Spleen (tissue), 11 donors: ENCODE measurements at regions not wholly inside any gene's neighbourhood (a gene's known extent, or its start where the extent isn't known, plus 50 kb on each side); places are given as distances from the start of the nearest gene placed in this dataset.

Experiments used
- DNase-seq: peaks from one replicate; pipeline ENCODE4 v3.0.0-alpha.2; 2020
- H3K27ac ChIP-seq, 8 donors: fragments of 200-600 bp; sonication (generic) in 7 of 8; 1 replicate in 4 of 8; 2 replicates in 4 of 8; pipeline versions ENCODE4 v1.5.0 to v1.8.0; 2016 to 2021; ENCODE audit warnings: inconsistent platforms in 4 of 8, mild to moderate bottlenecking in 4 of 8, moderate library complexity in 1 of 8
- H3K27me3 ChIP-seq, 7 donors: fragments of 200-600 bp; sonication (generic) in 6 of 7; replicated peaks in 1 of 7; 1 replicate in 4 of 7; 2 replicates in 3 of 7; pipeline versions ENCODE4 v1.5.0 to v1.8.0; 2016 to 2021; ENCODE audit warnings: inconsistent platforms in 3 of 7, mild to moderate bottlenecking in 1 of 7
- H3K36me3 ChIP-seq, 6 donors: fragments of 200-600 bp; sonication (generic) in 5 of 6; 1 replicate in 4 of 6; 2 replicates in 2 of 6; pipeline versions ENCODE4 v1.5.0 to v1.8.0; 2016 to 2021; ENCODE audit warnings: inconsistent platforms in 2 of 6
- H3K4me1 ChIP-seq, 6 donors: fragments of 200-600 bp; sonication (generic) in 5 of 6; 1 replicate in 3 of 6; 2 replicates in 3 of 6; pipeline versions ENCODE4 v1.5.0 to v1.8.0; 2016 to 2021; ENCODE audit warnings: inconsistent platforms in 3 of 6
- H3K4me3 ChIP-seq, 8 donors: fragments of 200-600 bp; sonication (generic) in 7 of 8; 1 replicate in 4 of 8; 2 replicates in 4 of 8; pipeline versions ENCODE4 v1.5.0 to v1.8.0; 2016 to 2021; ENCODE audit warnings: inconsistent platforms in 4 of 8, mild to moderate bottlenecking in 4 of 8, moderate library complexity in 2 of 8
- H3K9me3 ChIP-seq, 8 donors: fragments of 200-600 bp; sonication (generic) in 7 of 8; 1 replicate in 4 of 8; 2 replicates in 4 of 8; pipeline versions ENCODE4 v1.5.0 to v1.8.0; 2016 to 2021; ENCODE audit warnings: inconsistent platforms in 4 of 8
- CTCF ChIP-seq, 11 experiments: fragments of 200-600 bp in 7 of 11; fragments of 450-650 bp in 4 of 11; sonication (generic) in 4 of 11; IDR thresholded peaks in 8 of 11; conservative IDR thresholded peaks in 3 of 11; 1 replicate in 7 of 11; 2 replicates in 4 of 11; pipeline versions ENCODE4 v1.4.0 to v1.8.0; 2016 to 2021; ENCODE audit warnings: antibody characterized with exemption in 11 of 11, inconsistent platforms in 4 of 11, mild to moderate bottlenecking in 1 of 11
- POLR2A ChIP-seq, 3 donors: fragments of 450-650 bp; IDR thresholded peaks; one replicate each; pipeline ENCODE4 v1.5.1; 2017; ENCODE audit warnings: antibody characterized with exemption in 3 of 3, mild to moderate bottlenecking in 1 of 3
- POLR2AphosphoS5 ChIP-seq, 3 donors: sonication (generic); formaldehyde crosslinking; IDR thresholded peaks; one replicate each; pipeline ENCODE4 v1.5.1; 2017; ENCODE audit warnings: antibody characterized with exemption in 3 of 3
- WGBS, 5 donors: extraction: QIAGEN DNeasy Blood & Tissue Kit in 3 of 5; methylation state at CpG; one replicate each; pipeline versions ENCODE4 v1.1.5 to v1.1.7; 2013 to 2018; 5-methylcytosine and 5-hydroxymethylcytosine counted together
- intact Hi-C: fragments of 100-400 bp; cut with DNase I; formaldehyde crosslinking; loops from one replicate; pipeline ENCODE4 v1.15.0; 2023; ENCODE audit warnings: low total_unique reads
- donor health status: healthy with polysubstance abuse.
- donor health status: DM: no; HTN: no; CAD: no; lungs with moderate emphysema.
- donor health status: DM: no; HTN: no; CAD: no.
- donor health status: Bipolar disorder and iron deficiency.
- donor health status: healthy.
- donor health status: DM: no; HTN: no; CAD: no.
- donor health status: DM: yes; HTN: yes; CAD: no.

- Histone ChIP-seq H3K4me3 (no peak overlapping the region), H3K4me1 (no peaks in the 10 kb centered on the region), H3K9me3 (peaks cover 0 to 5% (median 0%) of the 10 kb centered on the region in 8 donors), H3K27me3 (no peaks in the 10 kb centered on the region), H3K27ac (no peak overlapping the region), H3K36me3 (no peaks in the 10 kb centered on the region)
- intact Hi-C loops, result no loop called here
- no peak for DNase-seq
- TF ChIP-seq POLR2A (IDR thresholded peaks at IDR 0.05), result no peak
- no peak for TF ChIP-seq CTCF (IDR thresholded peaks at IDR 0.05 in 8 of 11, conservative IDR thresholded peaks at IDR 0.05 in 3 of 11)
- no peak for TF ChIP-seq POLR2AphosphoS5 (IDR thresholded peaks at IDR 0.05)
- 81 to 86% (median 84%) methylated on average over 5 of the region's 5 CpGs for WGBS, 5 donors
Measured at GRCh38 chr13:87884884-87885283, 213.7 kb downstream of the SLITRK5 start.

GRCh38 chr13:87887459-87888123 lies 216.4 kb downstream of the SLITRK5 start:
- Histone ChIP-seq H3K4me1 (no peaks in the 10 kb centered on the region), H3K27me3 (no peaks in the 10 kb centered on the region), H3K4me3 (no peak overlapping the region), H3K9me3 (peaks cover 0 to 15% (median 0%) of the 10 kb centered on the region in 8 donors), H3K27ac (no peak overlapping the region), H3K36me3 (no peaks in the 10 kb centered on the region)
- TF ChIP-seq POLR2AphosphoS5 (IDR thresholded peaks at IDR 0.05), result no peak
- TF ChIP-seq POLR2A (IDR thresholded peaks at IDR 0.05), result no peak
- no peak for TF ChIP-seq CTCF (IDR thresholded peaks at IDR 0.05 in 8 of 11, conservative IDR thresholded peaks at IDR 0.05 in 3 of 11)
- WGBS, 5 donors, result 82 to 92% (median 84%) methylated on average over 6 of the region's 6 CpGs
- DNase-seq, result no peak
- intact Hi-C loops, result no loop called here

- no peak for TF ChIP-seq POLR2AphosphoS5 (IDR thresholded peaks at IDR 0.05)
- TF ChIP-seq POLR2A (IDR thresholded peaks at IDR 0.05), result no peak
- TF ChIP-seq CTCF (IDR thresholded peaks at IDR 0.05 in 8 of 11, conservative IDR thresholded peaks at IDR 0.05 in 3 of 11), result no peak
- no peaks in the 10 kb centered on the region for H3K4me1 ChIP-seq
- no peak overlapping the region for H3K4me3 ChIP-seq
- H3K9me3 ChIP-seq, result peaks cover 0 to 15% (median 0%) of the 10 kb centered on the region in 8 donors
- H3K27ac ChIP-seq, result no peak overlapping the region
- no peaks in the 10 kb centered on the region for H3K27me3 ChIP-seq
- DNase-seq, result no peak
- whole genome bisulfite sequencing, 5 donors, result 62 to 74% (median 68%) methylated on average over 2 of the region's 2 CpGs
- no peaks in the 10 kb centered on the region for H3K36me3 ChIP-seq
- intact Hi-C loops, result no loop called here
Measured at GRCh38 chr13:87889254-87889653, 218.1 kb downstream of the SLITRK5 start.

GRCh38 chr13:87893186-87893585 lies 222.0 kb downstream of the SLITRK5 start:
- no peak for DNase-seq
- H3K4me3 ChIP-seq, result no peak overlapping the region
- no peak overlapping the region for H3K27ac ChIP-seq
- peaks cover 0 to 15% (median 0%) of the 10 kb centered on the region in 8 donors for H3K9me3 ChIP-seq
- no peaks in the 10 kb centered on the region for H3K27me3 ChIP-seq
- H3K36me3 ChIP-seq, result no peaks in the 10 kb centered on the region
- no peaks in the 10 kb centered on the region for H3K4me1 ChIP-seq
- intact Hi-C loops, result no loop called here
- no peak for TF ChIP-seq POLR2AphosphoS5 (IDR thresholded peaks at IDR 0.05)
- TF ChIP-seq CTCF (IDR thresholded peaks at IDR 0.05 in 8 of 11, conservative IDR thresholded peaks at IDR 0.05 in 3 of 11), result no peak
- TF ChIP-seq POLR2A (IDR thresholded peaks at IDR 0.05), result no peak
